Stimulated activated CD4-positive, alpha-beta T cell treated with anti-CD3 and anti-CD28 coated beads, Interleukin-1b, Interleukin-23, amount 100 ng/mL, for 48 hours (primary cell): ENCODE measurements at regions not wholly inside any gene's neighbourhood (a gene's known extent, or its start where the extent isn't known, plus 50 kb on each side); places are given as distances from the start of the nearest gene placed in this dataset.

Source experiments
- DNase-seq: peaks from one replicate; pipeline ENCODE4 v3.0.0-alpha.2; 2020

- DNase-seq: no peak
Measured at GRCh38 chr2:104568247-104568646, 285.7 kb upstream of the POU3F3 start.

DNA sequence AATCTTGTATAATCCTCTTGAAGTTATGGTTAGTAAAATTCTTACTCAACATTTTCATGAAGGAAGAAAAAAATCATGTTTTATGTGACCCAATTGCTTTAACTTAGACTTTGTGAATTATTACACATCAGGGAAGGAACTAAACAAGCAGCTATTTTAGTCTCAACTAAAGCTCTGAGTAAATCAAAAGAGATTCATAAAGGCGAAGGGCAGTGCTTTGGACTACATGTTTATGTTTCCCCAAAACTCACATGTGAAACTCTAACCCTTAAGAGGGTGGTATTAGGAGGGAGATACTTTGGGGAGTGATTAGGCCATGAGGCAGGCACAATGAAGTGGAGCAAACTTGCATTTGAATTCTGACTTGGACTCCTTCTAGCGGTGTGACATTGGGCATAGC is 283.7 kb upstream of the POU3F3 start:
- DNase-seq: no peak

- DNase-seq: no peak
Measured at GRCh38 chr2:104572834-104573233, 281.1 kb upstream of the POU3F3 start.

- no peak for DNase-seq
Measured at GRCh38 chr2:104574367-104574766, 279.5 kb upstream of the POU3F3 start.

GRCh38 chr2:104577143-104577542 is 276.8 kb upstream of the POU3F3 start:
- DNase-seq: no peak

DNA sequence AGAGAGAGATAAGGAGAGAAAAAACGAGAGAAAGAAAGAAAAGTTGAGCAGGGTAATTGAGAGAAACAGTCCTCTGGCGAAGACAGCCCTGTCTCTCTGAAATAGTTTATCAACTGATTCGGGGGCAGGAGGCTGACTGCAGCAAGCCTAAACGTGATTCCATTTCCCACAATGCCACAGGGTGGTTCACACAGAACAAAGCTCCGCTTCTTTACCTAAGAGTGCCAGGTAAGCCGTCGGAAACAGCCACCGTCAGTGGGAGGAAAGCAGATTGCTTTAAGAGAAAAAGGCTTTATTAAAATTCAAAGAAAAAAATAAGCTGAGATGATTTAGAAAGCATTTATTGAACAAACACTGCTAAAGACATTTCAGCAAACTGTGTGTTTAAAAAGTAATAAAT is 271.4 kb upstream of the POU3F3 start:
- DNase-seq: no peak

DNA sequence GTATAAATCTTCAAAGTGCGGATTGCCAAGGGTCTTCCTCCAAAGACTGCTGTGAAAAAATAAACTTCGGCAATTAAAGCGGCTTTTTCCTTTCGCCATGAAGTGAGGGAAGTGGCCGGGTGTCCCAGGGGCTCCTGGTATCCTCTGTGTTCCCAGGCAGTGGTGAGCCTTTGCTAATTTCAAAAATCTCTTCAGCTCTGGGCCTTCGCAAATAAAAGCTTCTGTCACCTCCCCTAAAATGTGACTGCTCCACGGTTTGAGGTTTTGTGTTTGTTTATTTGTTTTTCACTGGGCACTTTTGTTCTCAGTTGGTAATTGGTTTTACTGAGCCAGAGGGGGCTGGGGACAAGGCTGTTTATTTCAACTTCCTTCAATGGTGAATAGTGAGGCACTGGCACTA is 270.1 kb upstream of the POU3F3 start:
- no peak for DNase-seq

DNA sequence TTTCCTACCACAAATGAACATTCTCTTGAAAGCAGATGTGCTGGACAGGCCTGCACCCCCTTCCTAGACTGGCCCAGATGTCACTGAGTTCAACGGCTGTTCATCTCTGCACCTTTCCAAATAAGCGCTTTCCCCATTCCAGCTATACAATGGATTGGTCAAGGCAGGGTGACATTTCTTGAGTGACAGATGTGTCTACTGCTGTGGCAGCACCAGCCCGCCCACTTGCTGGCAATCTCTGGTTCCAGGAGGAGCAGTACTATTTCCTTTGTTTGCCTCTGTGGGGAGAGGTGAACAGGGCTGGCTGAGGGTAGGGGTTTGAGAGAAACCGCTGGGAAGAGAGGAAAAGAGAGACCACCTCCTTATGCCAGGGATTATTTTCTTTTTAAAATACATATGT is 269.5 kb upstream of the POU3F3 start:
- DNase-seq: no peak

DNA sequence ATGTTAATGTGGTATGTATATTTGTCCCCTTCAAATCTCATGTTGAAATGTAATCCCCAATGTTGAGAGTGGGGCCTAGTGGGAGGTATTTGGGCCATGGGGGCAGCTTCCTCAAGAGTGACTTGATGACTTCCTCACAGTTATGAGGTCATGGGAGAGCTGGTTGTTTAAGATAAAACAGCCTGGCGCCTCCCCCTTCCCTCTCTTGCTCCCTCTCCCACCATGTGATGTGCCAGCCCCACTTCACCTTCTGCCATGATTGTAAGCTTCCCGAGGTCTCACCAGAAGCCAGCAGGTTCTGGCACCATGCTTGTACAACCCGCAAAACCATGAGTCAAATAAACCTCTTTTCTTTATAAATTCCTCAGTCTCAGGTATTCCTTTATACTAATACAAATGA is 258.3 kb upstream of the POU3F3 start:
- no peak for DNase-seq

- no peak for DNase-seq
Measured at GRCh38 chr2:104597942-104598341, 256.0 kb upstream of the POU3F3 start.

DNA sequence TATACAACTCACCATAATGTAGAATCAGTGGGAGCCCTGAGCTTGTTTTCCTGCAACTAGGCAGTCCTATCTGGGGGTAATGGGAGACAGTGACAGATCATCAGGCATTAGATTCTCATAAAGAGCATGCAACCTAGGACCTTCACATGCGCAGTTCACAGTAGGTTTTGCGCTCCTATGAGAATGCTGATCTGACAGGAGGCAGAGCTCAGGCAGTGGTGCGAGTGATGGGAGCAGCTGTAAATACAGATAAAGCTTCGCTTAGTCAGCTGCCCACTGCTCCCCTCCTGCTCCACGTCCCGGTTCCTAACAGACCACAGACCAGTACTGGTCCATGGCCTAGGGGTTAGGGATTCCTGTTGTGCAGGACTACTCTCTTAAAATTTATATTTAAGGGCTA is 255.3 kb upstream of the POU3F3 start:
- DNase-seq: no peak

GRCh38 chr2:104599787-104600510 is 254.0 kb upstream of the POU3F3 start:
- DNase-seq: no peak

DNA sequence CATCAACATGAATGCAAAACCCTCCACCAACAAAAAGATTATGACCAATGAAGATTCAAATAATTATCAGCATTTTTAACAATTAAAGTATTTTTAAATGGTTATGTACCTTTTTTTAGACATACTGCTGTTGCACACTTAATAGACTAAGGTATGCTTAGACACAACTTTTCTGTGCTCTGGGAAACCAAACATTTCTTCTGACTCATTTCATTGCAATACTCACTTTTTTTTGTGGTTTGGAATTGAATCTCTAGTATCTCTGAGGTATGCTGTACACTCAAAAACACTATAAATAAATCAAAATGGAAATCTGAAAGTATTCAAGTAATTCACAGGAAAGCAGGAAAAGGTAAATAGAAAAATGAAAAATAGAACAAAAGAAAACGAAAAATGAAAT is 247.9 kb upstream of the POU3F3 start:
- DNase-seq: no peak

GRCh38 chr2:104616856-104617255 is 237.1 kb upstream of the POU3F3 start:
- DNase-seq: no peak

DNA sequence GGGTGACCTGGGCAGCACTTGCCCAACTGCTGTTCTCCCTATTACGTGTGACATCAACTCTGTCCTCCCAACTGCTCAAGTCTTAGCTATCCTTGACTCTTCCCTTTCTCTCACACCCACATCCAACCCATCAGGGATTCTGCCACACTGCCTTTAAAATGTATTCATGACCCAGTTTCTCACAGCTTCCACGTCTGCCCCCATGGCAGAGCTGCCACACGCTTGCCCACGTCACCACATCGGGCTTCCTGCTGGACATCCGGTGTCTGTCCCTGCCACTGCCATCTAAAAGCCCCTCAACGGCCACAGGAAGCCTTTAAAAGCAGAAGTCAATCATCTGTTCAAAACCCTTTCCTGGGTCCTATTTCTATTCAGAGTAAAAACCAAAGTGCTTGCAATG is 233.1 kb upstream of the POU3F3 start:
- DNase-seq: no peak

DNA sequence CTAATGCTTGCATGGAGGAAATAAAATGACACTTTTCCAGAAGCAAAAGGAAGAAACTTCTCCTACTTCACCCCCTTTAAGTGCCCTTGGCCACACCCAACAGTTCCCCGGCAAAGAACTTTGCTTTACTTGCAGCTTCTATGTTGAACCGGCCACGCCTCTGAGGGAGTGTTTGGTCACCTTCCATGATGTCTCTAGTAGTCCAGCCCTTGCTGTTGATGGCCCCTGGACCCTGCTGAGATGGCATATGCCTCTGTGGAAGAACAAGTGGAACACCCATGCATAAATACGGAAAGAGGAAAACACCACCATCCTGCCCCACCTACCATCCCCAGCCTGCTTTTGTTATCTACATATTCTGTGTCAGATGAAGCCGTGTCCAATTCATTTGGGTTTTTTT is 218.3 kb upstream of the POU3F3 start:
- DNase-seq: no peak

DNA sequence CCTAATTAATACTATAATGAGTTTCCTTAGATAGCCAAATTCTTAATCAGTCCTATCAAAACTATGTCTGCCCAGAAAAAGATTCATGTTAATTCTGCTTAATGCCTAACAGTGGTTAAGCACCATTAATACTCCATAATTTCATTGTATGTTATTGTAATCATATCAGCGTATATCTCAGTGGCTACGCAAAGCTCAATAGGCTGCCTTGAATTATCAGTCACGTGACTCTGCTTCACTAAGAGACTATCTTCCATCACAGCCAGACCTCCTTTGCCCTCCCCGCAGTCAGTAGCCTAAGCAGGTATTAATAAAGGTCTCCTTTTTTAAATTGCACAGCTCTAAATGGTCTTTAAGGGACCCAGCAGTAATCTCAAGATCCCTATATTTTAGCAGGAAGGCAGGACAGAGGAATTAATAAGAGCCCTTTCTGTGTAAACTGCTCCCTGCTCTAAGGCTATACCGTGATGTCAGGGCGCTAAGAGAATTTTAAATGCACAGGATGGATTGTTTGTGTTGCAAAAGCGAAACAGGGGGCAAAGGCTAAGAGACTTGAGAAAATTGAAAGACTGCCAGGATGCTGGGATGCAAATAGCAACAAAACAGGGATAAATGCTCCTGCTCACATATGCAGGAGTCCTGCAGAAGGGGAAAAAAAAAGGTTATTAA is 215.6 kb upstream of the POU3F3 start:
- no peak for DNase-seq

DNA sequence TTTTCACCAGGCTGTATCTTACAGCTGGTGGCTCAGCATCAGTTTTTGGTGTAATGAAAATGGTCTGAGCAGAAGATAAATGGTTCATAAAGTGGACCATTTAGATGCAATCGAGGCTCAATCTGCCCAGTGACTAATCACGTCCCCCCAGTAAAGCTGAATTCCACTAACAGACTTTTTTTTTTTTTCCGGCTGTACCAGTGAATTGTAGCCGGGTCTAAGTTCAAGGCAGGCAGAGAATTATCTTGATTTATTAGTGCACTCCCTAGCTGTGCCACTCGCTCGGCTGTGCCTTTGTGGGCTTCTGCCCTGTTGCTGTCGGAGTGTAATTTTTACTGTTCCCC is 215.1 kb upstream of the POU3F3 start:
- DNase-seq: no peak

- DNase-seq: no peak
Measured at GRCh38 chr2:104641786-104642185, 212.1 kb upstream of the POU3F3 start.

- DNase-seq: no peak
Measured at GRCh38 chr2:104648376-104648775, 205.5 kb upstream of the POU3F3 start.

- no peak for DNase-seq
Measured at GRCh38 chr2:104649866-104650265, 204.0 kb upstream of the POU3F3 start.

- no peak for DNase-seq
Measured at GRCh38 chr2:104650405-104650996, 203.4 kb upstream of the POU3F3 start.

DNA sequence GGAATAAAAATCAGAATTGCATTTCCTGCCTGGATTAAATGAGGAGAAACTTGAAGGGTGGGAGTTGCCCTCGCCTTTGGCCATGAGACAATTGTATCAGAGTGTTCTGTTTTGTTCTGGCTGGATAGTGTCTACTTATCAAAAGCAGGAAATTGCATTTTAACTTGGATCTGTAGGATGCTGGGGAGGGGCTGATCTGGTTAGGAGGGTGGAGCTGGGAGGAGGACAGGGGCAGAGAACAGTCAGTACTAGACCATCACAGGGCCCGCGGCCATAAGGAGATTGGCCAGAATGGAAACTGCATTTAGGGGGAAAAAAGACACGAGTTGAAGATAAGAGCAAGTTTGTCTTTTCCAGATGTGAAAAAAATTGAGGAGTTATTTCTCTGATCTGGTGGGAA is 199.1 kb upstream of the POU3F3 start:
- DNase-seq: no peak

DNA sequence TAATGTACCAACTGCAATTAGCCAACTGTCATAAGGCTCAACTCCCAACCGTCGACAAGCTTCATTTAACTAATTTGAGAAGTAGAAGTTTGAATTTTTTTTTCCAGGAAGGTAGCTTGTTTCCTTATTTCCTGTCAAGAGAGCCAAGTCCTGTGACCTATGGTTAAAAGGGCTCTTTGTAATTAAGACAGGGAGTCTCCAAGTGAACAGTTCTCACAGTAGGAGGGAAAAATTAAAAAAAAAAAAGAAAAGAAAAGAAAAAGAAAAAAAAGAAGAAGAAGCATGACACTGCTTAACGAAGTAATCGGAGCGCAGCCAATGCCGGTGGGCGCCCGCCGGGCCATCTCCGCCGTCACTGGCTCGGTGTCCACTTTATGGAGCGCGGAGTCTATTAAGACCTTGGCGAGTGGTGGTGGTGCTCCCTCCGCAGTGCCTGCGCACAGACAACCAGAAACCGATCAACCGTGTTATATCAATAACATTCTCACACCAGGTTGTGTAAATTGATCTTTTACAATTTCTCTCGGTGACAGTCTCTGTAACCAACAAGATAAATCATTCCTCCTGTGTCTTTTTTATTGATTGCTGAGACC is 197.2 kb upstream of the POU3F3 start:
- no peak for DNase-seq
